ENCODE measurements at regions not wholly inside any gene's neighbourhood (a gene's known extent, or its start where the extent isn't known, plus 50 kb on each side); places are given as distances from the start of the nearest gene placed in this dataset.

GRCh38 chr2:173467751-173468150, 113.1 kb downstream of the CDCA7 start:
- no peak for TF ChIP-seq SMC3 (IDR thresholded peaks at IDR 0.05)
- TF ChIP-seq HMGXB4 (CRISPR knock-in tag; IDR thresholded peaks at IDR 0.05; ENCODE audit: borderline replicate concordance) = no peak
- TF ChIP-seq HEYL (CRISPR knock-in tag; IDR thresholded peaks at IDR 0.05) = no peak
- no peak for TF ChIP-seq JUN (IDR thresholded peaks at IDR 0.05)
- POLR2A ChIA-PET = no interaction called here
- H3K9me3 ChIP-seq = no peaks in the 10 kb centered on the region
- CTCF ChIA-PET = interaction anchor here (1.4 kb wide), 1 partner anchor 19 kb away, joined by 3 read pairs; no protein-coding TSS in a partner anchor
- DNase-seq (ENCODE audit: low read depth in 1 of 2, low spot score in 1 of 2) (no peak), FAIRE-seq (no peak), ATAC-seq (no peak)
- no peak overlapping the region for H3K27ac ChIP-seq
- H3K4me2 ChIP-seq = no peak overlapping the region
- no peaks in the 10 kb centered on the region for H3K4me1 ChIP-seq
- WGBS (ENCODE audit: missing lambda C conversion rate) = 24% methylated on average over 1 of the region's 1 CpG
- H3K4me3 ChIP-seq = no peak overlapping the region

DNA sequence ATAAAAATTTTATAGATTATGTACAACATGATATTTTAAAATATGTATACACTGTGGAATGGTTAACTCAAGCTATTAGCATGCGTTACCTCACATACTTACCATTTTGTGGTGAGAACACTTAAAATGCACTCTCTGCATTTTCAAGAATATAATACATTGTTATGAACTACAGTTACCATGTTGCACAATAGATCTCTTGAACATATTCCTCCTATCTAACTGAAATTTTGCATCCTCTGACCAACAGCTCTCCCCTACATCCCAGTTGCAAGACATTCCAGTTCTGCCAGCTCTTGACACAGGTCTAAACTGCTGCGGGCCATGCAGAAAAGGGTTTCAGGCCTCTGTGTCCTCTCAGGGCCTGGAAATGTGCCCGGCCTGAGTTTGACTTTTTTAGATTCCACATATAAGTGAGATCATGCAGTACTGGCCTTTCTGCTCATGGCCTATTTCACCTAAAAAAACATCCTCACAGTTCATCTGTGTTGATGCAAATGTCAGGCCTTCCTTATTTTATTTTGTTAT, 113.7 kb downstream of the CDCA7 start:
- Histone ChIP-seq H3K9me3 (no peaks in the 10 kb centered on the region), H3K4me2 (no peak overlapping the region), H3K4me1 (no peaks in the 10 kb centered on the region), H3K4me3 (no peak overlapping the region), H3K27ac (no peak overlapping the region)
- ChIA-PET CTCF (no interaction called here), POLR2A (no interaction called here)
- WGBS (ENCODE audit: missing lambda C conversion rate) = 95% methylated on average over 3 of the region's 3 CpGs
- DNase-seq (ENCODE audit: low read depth in 1 of 2, low spot score in 1 of 2) = no peak
- no peak for FAIRE-seq
- no peak for TF ChIP-seq FOSL2 (IDR thresholded peaks at IDR 0.05)
- no peak for TF ChIP-seq FOSL2 (CRISPR knock-in tag; IDR thresholded peaks at IDR 0.05)
- no peak for TF ChIP-seq ZNF302 (CRISPR knock-in tag; IDR thresholded peaks at IDR 0.05)
- no peak for TF ChIP-seq CHD2 (IDR thresholded peaks at IDR 0.05; ENCODE audit: low read length, partially characterized antibody)
- no peak for TF ChIP-seq HDAC2 (IDR thresholded peaks at IDR 0.05)
- no peak for TF ChIP-seq CHD4 (IDR thresholded peaks at IDR 0.05; ENCODE audit: borderline replicate concordance)
- ATAC-seq = no peak

GRCh38 chr2:173472112-173472511, 117.4 kb downstream of the CDCA7 start:
- H3K27ac ChIP-seq = no peak overlapping the region
- DNase-seq (ENCODE audit: low read depth in 1 of 2, low spot score in 1 of 2) (no peak), FAIRE-seq (no peak), ATAC-seq (no peak)
- no peak overlapping the region for H3K4me2 ChIP-seq
- no peak for TF ChIP-seq CBX2 (IDR thresholded peaks at IDR 0.05; ENCODE audit: borderline replicate concordance, low read depth)
- TF ChIP-seq EP300 (IDR thresholded peaks at IDR 0.05) = no peak
- no peak for TF ChIP-seq CHD4 (IDR thresholded peaks at IDR 0.05; ENCODE audit: borderline replicate concordance)
- no peak for TF ChIP-seq E2F6 (IDR thresholded peaks at IDR 0.05; ENCODE audit: borderline replicate concordance, low read depth)
- TF ChIP-seq, protein P1, sequence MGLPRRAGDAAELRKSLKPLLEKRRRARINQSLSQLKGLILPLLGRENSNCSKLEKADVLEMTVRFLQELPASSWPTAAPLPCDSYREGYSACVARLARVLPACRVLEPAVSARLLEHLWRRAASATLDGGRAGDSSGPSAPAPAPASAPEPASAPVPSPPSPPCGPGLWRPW (IDR thresholded peaks at IDR 0.05) = no peak
- no peak for TF ChIP-seq RAD21 (conservative IDR thresholded peaks at IDR 0.05 in 1 of 2, IDR thresholded peaks at IDR 0.05 in 1 of 2)
- TF ChIP-seq, protein P2, sequence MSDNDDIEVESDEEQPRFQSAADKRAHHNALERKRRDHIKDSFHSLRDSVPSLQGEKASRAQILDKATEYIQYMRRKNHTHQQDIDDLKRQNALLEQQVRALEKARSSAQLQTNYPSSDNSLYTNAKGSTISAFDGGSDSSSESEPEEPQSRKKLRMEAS (IDR thresholded peaks at IDR 0.05) = no peak
- TF ChIP-seq ZSCAN20 (CRISPR knock-in tag; IDR thresholded peaks at IDR 0.05) = no peak
- no peak for TF ChIP-seq TFCP2L1 (CRISPR knock-in tag; IDR thresholded peaks at IDR 0.05)
- no peak for TF ChIP-seq BHLHE40 (IDR thresholded peaks at IDR 0.05; ENCODE audit: low read depth, low read length)
- TF ChIP-seq CHD2 (IDR thresholded peaks at IDR 0.05; ENCODE audit: low read length, partially characterized antibody) = no peak
- no peak for TF ChIP-seq HEYL (CRISPR knock-in tag; IDR thresholded peaks at IDR 0.05)
- no peak for TF ChIP-seq ESRRA (IDR thresholded peaks at IDR 0.05; ENCODE audit: borderline replicate concordance, low read length)
- TF ChIP-seq FOSB (CRISPR knock-in tag; IDR thresholded peaks at IDR 0.05) = no peak
- TF ChIP-seq HOXB13 (CRISPR knock-in tag; IDR thresholded peaks at IDR 0.05; ENCODE audit: low read depth) = no peak
- TF ChIP-seq ZFP36 (IDR thresholded peaks at IDR 0.05; ENCODE audit: borderline replicate concordance, partially characterized antibody) = no peak
- TF ChIP-seq, protein P3, sequence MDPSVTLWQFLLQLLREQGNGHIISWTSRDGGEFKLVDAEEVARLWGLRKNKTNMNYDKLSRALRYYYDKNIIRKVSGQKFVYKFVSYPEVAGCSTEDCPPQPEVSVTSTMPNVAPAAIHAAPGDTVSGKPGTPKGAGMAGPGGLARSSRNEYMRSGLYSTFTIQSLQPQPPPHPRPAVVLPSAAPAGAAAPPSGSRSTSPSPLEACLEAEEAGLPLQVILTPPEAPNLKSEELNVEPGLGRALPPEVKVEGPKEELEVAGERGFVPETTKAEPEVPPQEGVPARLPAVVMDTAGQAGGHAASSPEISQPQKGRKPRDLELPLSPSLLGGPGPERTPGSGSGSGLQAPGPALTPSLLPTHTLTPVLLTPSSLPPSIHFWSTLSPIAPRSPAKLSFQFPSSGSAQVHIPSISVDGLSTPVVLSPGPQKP (IDR thresholded peaks at IDR 0.05; ENCODE audit: low read depth, low read length) = no peak
- no peak for TF ChIP-seq HOXA7 (CRISPR knock-in tag; IDR thresholded peaks at IDR 0.05)
- H3K4me1 ChIP-seq = no peaks in the 10 kb centered on the region
- no peaks in the 10 kb centered on the region for H3K9me3 ChIP-seq
- H3K4me3 ChIP-seq = no peak overlapping the region
- ChIA-PET CTCF (no interaction called here), POLR2A (no interaction called here)
- WGBS (ENCODE audit: missing lambda C conversion rate) = 65% methylated on average over 2 of the region's 2 CpGs

All from A549 (cell line).